LNCAP (cell line): ENCODE measurements at regions not wholly inside any gene's neighbourhood (a gene's known extent, or its start where the extent isn't known, plus 50 kb on each side); places are given as distances from the start of the nearest gene placed in this dataset.

Experiments
- TF ChIP-seq, protein P1 (sequence below): fragments of 450-650 bp; IDR thresholded peaks from 2 replicates; pipeline ENCODE4 v1.5.1; 2017; ENCODE audit warnings: mild to moderate bottlenecking

DNA sequence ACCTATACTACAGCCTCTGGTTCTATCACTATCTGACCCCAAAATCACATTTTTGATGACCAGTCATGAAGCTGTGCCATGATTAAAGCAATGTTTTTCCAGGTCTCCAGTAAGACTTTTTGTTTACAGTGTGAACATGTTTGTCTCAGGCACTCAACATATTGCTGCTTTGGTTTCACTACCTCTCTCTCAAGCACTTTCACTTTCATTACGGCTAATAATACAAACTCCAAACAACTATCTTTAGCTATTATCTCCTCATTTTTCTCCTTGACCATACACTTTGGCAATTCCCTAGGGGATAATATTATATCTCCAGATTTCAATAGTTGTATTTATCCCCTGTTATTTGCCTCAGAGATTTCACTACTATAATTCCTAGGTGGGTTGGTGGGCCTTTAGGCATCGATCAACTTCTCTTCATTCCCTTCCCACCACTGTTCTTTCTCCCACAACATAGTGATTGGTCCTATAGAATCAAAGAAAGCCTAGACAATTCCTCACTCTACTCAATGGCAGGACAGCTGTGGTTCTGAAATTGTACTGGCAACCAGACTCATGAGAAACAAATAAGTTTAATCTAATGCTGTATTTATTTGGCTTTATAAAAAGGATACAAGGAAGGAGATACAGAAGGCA lies 261.4 kb upstream of the ZWINT start:
- TF ChIP-seq, protein P1, sequence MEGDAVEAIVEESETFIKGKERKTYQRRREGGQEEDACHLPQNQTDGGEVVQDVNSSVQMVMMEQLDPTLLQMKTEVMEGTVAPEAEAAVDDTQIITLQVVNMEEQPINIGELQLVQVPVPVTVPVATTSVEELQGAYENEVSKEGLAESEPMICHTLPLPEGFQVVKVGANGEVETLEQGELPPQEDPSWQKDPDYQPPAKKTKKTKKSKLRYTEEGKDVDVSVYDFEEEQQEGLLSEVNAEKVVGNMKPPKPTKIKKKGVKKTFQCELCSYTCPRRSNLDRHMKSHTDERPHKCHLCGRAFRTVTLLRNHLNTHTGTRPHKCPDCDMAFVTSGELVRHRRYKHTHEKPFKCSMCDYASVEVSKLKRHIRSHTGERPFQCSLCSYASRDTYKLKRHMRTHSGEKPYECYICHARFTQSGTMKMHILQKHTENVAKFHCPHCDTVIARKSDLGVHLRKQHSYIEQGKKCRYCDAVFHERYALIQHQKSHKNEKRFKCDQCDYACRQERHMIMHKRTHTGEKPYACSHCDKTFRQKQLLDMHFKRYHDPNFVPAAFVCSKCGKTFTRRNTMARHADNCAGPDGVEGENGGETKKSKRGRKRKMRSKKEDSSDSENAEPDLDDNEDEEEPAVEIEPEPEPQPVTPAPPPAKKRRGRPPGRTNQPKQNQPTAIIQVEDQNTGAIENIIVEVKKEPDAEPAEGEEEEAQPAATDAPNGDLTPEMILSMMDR: no peak

DNA sequence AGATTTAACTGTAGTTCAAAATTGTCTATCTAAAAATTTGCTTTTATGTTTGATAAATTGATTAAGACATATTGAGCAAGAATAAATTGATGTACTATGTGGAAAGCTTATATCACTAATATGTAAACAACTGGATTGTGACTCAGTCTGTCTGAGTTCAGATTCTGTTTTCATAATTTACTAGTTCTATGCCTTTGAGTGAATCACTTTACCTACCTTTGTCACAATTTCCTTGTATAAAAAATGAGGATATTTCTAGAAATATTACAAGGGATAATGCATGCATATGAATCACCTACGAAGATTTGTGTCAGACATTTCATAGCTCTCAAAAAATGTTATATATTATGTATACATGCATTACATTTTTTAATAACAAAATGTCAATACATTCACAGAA lies 245.1 kb upstream of the ZWINT start:
- TF ChIP-seq, protein P1: no peak

DNA sequence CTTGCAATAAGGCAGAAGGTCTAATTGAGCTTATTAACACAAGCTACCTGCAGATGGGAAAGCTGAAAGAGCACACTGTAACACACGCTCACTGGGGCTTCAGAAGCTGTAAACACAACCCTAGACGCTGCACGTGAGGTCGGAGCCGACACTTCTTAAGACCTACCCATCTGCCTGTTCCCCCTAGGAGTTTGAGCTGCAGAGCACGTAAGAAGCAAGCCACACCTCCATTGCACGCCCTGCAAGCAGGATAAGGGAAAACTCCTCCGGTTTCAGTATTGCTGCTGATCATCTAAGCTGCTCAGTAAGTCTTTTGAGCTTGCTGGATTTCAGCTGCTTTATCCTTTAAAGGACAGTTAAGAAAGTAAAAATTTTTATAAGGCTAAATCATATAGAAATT lies 244.0 kb upstream of the ZWINT start:
- TF ChIP-seq, protein P1: no peak

DNA sequence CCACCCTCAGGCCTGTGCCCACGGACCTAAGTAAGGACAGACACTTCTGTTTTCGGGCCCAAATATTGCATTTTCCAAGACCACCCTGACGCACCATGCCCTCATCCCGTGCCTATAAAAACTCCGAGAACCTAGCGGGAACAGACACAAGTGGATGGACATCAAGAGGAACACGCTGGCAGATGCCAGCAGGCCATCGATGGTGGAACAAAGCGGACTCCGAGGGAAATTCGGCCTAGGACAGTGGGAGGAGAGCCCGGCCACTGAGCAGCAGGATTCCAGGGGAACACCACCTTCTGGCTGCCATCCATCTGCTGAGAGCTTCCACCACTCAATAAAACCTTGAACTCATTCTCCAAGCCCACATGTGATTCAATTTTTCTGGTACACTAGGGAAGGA lies 243.6 kb upstream of the ZWINT start:
- TF ChIP-seq, protein P1: no peak

DNA sequence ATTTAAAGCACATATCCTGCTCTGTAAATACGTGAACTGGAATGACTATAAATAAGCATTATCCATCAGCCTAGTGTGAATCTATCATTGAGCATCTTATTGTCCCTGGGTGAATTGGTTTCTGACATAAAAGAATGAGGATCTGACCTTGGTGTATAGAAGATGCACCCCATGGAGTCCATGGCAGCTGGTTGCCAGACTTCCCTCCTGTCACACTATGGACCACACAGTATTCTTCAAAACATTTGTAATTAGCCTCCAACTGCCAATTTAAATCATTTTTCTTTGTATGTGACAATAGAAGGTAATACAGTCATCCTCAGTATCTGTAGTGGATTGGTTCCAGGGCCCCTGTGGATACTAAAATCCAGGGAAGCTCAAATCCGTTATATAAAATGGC lies 238.1 kb upstream of the ZWINT start:
- TF ChIP-seq, protein P1: no peak

DNA sequence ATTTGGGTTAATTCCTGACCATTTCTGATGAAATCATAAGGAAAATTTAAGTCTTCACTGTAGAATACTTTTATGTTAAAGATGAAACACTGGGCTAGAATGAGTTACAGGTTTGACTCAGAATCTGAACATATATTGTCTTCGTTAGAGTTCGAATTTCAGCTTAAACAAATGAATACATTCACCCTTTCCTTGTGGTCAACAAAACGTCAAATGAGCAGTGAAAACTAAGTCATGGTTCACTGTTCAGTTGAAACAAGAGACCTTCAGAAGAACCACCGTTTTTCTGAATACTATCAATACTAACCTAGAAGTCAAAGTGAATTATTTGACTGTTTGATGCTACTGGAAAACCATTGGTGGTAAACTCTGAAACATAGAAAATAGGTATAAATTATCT lies 235.2 kb upstream of the ZWINT start:
- TF ChIP-seq, protein P1: no peak

DNA sequence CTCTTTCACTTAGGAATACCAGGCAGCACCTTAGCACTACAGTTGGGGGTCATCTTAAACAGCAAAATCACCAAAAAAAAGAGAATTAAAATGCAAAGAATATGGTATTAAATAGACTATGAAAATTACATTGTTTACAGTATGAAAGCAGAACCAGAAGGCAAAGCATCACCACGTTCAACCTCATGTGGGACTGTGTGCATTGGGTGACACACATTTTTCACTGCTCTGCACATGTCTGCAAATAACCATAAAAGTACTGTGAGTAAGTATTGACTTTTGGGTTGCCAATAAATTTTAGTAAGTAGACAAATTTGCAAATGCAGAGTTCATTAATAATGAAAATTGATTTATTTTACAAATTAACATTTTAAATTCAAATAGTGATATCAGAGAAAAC lies 232.1 kb upstream of the ZWINT start:
- TF ChIP-seq, protein P1: no peak

DNA sequence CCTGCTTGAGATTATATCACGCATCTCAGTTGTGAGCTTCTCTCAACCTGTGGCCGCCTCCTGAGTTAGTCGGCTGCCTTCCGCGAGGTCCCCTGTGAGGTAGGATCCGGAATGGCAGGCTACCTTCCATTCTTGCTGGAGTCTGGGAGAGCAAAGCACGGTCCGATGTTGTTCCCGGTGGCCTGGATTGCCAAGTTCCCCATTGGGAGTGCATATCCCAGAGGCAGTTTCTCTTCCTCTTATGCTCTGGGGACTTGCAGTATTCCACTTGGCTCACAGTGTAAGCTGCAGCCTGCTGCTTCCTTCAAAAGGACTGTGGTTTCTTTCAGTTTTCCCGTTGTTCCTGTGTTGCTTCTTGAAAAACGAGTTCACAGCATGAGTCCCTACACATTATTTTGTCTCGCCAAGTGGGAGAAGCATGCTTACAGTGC lies 225.4 kb upstream of the ZWINT start:
- TF ChIP-seq, protein P1: no peak
